ENCODE measurements at regions not wholly inside any gene's neighbourhood (a gene's known extent, or its start where the extent isn't known, plus 50 kb on each side); places are given as distances from the start of the nearest gene placed in this dataset.

GRCh38 chr7:56538541-56539429 lies 422.6 kb upstream of the NUPR2 start:
- no peak overlapping the region for H3K4me3 ChIP-seq
- TF ChIP-seq, protein P1, sequence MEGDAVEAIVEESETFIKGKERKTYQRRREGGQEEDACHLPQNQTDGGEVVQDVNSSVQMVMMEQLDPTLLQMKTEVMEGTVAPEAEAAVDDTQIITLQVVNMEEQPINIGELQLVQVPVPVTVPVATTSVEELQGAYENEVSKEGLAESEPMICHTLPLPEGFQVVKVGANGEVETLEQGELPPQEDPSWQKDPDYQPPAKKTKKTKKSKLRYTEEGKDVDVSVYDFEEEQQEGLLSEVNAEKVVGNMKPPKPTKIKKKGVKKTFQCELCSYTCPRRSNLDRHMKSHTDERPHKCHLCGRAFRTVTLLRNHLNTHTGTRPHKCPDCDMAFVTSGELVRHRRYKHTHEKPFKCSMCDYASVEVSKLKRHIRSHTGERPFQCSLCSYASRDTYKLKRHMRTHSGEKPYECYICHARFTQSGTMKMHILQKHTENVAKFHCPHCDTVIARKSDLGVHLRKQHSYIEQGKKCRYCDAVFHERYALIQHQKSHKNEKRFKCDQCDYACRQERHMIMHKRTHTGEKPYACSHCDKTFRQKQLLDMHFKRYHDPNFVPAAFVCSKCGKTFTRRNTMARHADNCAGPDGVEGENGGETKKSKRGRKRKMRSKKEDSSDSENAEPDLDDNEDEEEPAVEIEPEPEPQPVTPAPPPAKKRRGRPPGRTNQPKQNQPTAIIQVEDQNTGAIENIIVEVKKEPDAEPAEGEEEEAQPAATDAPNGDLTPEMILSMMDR (IDR thresholded peaks at IDR 0.05) = no peak

GRCh38 chr7:56537952-56538351 lies 421.7 kb upstream of the NUPR2 start:
- Histone ChIP-seq H3K27ac (no peak overlapping the region), H3K4me3 (no peak overlapping the region)
- TF ChIP-seq, protein P1 (IDR thresholded peaks at IDR 0.05) = no peak
- no peak for DNase-seq (ENCODE audit: low spot score)

More at GRCh38 chr7:56538541-56539429, 422.6 kb upstream of the NUPR2 start:
- H3K27ac ChIP-seq = no peak overlapping the region
- no peak for DNase-seq (ENCODE audit: low spot score)

- Histone ChIP-seq H3K4me3 (no peak overlapping the region), H3K27ac (no peak overlapping the region)
- DNase-seq (ENCODE audit: low spot score) = no peak
- TF ChIP-seq, protein P1 (IDR thresholded peaks at IDR 0.05) = no peak
These were observed 421.3 kb upstream of the NUPR2 start for GRCh38 chr7:56537477-56537876.

DNA sequence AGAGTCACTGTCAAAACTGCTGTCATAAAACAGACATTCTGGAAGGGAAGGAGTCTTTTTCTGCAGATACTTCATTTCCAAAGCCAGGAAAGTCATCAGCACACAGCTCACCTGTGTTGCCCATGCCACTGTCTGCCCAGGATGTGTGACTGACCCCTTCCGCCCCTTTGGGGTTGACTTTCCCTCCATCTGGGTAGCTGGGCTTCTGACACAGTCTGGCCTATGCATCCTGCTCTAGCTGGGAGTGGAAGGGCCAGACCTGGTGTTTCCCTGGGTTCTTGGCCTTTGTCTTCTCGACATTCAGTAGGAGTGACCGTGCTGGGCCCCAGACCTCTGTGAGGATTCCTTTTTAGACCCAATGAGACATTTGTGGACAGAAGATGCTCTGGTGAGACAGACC lies 378.9 kb upstream of the NUPR2 start:
- TF ChIP-seq, protein P1 (IDR thresholded peaks at IDR 0.05) = no peak
- Histone ChIP-seq H3K4me3 (no peak overlapping the region), H3K27ac (no peak overlapping the region)
- DNase-seq (ENCODE audit: low spot score) = no peak

- TF ChIP-seq, protein P1 (IDR thresholded peaks at IDR 0.05) = no peak
- H3K4me3 ChIP-seq = no peak overlapping the region
- H3K27ac ChIP-seq = no peak overlapping the region
- DNase-seq (ENCODE audit: low spot score) = no peak
These were observed 377.7 kb upstream of the NUPR2 start for GRCh38 chr7:56493704-56494450.

- no peak overlapping the region for H3K4me3 ChIP-seq
- DNase-seq (ENCODE audit: low spot score) = no peak
- TF ChIP-seq, protein P1 (IDR thresholded peaks at IDR 0.05) = no peak
- H3K27ac ChIP-seq = no peak overlapping the region
These were observed 377.0 kb upstream of the NUPR2 start for GRCh38 chr7:56493196-56493595.

Data from coronary artery (tissue), 2 donors.